ENCODE measurements at regions not wholly inside any gene's neighbourhood (a gene's known extent, or its start where the extent isn't known, plus 50 kb on each side); places are given as distances from the start of the nearest gene placed in this dataset.

DNA sequence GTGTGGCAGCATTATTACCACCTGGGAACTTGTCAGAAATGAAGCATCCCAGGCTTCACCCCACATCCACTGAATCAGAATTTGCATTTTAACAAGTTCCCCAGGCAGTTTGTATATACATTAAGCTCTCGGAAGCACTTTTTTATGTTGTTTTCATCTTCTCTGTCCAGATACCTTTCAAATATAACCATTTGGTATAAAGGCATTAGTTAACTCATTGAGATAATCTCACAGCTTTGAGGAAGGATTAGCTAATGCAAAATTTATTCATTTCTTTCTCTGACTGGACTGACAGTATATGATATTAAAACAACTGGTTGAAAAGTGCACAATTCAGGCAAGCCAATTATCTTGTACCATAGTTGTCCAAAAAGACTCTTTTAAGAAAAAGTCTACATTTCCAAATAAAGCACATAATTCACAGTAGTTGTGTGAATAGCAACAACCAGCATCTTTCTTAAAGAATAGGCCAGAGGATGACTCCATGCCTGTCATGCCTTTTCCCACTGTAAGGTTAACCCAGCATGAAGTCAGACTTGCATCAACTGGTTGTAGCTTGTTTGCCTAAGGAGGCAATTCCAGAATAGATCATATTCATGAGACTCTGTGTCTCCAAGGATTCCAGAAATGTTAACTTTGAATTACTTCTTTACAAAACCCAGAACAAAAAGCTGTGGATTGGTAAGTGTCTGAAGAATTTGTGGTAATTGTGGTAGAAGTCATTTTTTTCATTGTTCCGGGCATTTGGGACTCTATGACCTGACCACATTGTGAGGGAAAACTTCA is 254.3 kb upstream of the SESN3 start:
- H3K27me3 ChIP-seq (ENCODE audit: insufficient read depth, low read length, poor library complexity), result no peaks in the 10 kb centered on the region
- H3K4me3 ChIP-seq (ENCODE audit: low read depth in 1 of 2, low read length in 2 of 2), result no peak overlapping the region
- H3K4me1 ChIP-seq (ENCODE audit: insufficient read depth, low read length), result no peaks in the 10 kb centered on the region
- H3K27ac ChIP-seq (ENCODE audit: low read length), result no peak overlapping the region
- H3K79me2 ChIP-seq (ENCODE audit: insufficient read depth, low read length), result no peaks in the 10 kb centered on the region
- no peak overlapping the region for H3K9ac ChIP-seq (ENCODE audit: low read depth, low read length)
- ATAC-seq (ENCODE audit: insufficient read depth, low read depth), result no peak
- H3K36me3 ChIP-seq (ENCODE audit: insufficient read depth, low read length), result no peaks in the 10 kb centered on the region
- DNase-seq, result no peak
- H3K9me3 ChIP-seq (ENCODE audit: insufficient read depth, low read length, severe bottlenecking), result no peaks in the 10 kb centered on the region
- no peak for TF ChIP-seq EZH2 (IDR thresholded peaks at IDR 0.05; ENCODE audit: borderline replicate concordance, low read depth, low read length, severe bottlenecking)
- TF ChIP-seq, protein P1, sequence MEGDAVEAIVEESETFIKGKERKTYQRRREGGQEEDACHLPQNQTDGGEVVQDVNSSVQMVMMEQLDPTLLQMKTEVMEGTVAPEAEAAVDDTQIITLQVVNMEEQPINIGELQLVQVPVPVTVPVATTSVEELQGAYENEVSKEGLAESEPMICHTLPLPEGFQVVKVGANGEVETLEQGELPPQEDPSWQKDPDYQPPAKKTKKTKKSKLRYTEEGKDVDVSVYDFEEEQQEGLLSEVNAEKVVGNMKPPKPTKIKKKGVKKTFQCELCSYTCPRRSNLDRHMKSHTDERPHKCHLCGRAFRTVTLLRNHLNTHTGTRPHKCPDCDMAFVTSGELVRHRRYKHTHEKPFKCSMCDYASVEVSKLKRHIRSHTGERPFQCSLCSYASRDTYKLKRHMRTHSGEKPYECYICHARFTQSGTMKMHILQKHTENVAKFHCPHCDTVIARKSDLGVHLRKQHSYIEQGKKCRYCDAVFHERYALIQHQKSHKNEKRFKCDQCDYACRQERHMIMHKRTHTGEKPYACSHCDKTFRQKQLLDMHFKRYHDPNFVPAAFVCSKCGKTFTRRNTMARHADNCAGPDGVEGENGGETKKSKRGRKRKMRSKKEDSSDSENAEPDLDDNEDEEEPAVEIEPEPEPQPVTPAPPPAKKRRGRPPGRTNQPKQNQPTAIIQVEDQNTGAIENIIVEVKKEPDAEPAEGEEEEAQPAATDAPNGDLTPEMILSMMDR (IDR thresholded peaks at IDR 0.05; ENCODE audit: borderline replicate concordance, extremely low read depth, low read length, poor library complexity, severe bottlenecking), result no peak
- H4K20me1 ChIP-seq (ENCODE audit: insufficient read depth, low read length), result no peaks in the 10 kb centered on the region
- no peak overlapping the region for H3K4me2 ChIP-seq (ENCODE audit: insufficient read depth, low read length)
- H2AFZ ChIP-seq (ENCODE audit: low read depth, low read length), result no peak overlapping the region

DNA sequence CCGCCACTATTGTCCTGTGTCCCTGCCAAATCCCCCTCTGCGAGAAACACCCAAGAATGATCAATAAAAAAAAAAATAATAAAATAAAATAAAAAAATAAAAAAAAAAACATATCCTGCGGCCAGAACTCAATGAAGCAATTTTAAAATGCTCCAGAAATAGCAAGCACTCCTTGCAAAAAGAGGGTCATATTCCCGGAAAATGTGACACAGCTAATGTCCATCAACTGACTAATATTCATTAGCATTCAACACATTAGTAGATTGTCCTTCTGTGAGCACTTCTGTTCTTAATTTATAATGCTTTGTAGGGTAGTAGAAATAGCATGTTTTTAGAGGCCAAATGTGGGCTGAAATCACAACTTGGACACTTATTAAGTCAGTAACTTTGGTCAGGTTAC is 252.3 kb upstream of the SESN3 start:
- Histone ChIP-seq H3K9me3 (ENCODE audit: insufficient read depth, low read length, severe bottlenecking) (no peaks in the 10 kb centered on the region), H4K20me1 (ENCODE audit: insufficient read depth, low read length) (no peaks in the 10 kb centered on the region), H3K27ac (ENCODE audit: low read length) (no peak overlapping the region), H3K79me2 (ENCODE audit: insufficient read depth, low read length) (no peaks in the 10 kb centered on the region), H3K9ac (ENCODE audit: low read depth, low read length) (no peak overlapping the region), H3K4me1 (ENCODE audit: insufficient read depth, low read length) (no peaks in the 10 kb centered on the region), H3K27me3 (ENCODE audit: insufficient read depth, low read length, poor library complexity) (no peaks in the 10 kb centered on the region), H3K4me3 (ENCODE audit: low read depth in 1 of 2, low read length in 2 of 2) (no peak overlapping the region), H3K4me2 (ENCODE audit: insufficient read depth, low read length) (no peak overlapping the region), H3K36me3 (ENCODE audit: insufficient read depth, low read length) (no peaks in the 10 kb centered on the region), H2AFZ (ENCODE audit: low read depth, low read length) (no peak overlapping the region)
- DNase-seq (no peak), ATAC-seq (ENCODE audit: insufficient read depth, low read depth) (no peak)
- TF ChIP-seq EZH2 (IDR thresholded peaks at IDR 0.05; ENCODE audit: borderline replicate concordance, low read depth, low read length, severe bottlenecking), result no peak
- TF ChIP-seq, protein P1 (IDR thresholded peaks at IDR 0.05; ENCODE audit: borderline replicate concordance, extremely low read depth, low read length, poor library complexity, severe bottlenecking), result no peak

DNA sequence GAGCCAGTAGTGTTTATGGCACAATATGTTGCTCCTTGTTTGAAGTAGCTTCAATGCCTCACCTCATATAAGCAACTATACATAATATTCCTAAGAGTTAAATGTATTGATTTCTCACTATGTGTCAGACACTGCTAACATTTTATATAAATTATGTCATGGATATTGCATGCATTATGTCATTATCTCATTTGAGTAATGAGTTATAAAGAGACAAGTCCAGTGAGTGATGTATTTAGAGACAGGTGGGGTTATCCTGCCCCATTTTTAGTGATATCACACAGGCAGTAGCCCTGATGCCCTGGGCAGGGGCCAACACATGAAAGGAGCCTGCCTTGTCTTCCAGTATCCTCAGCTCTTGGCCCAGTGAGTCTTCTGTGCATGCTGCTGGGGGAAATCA is 247.0 kb upstream of the SESN3 start:
- Histone ChIP-seq H3K4me1 (ENCODE audit: insufficient read depth, low read length) (no peaks in the 10 kb centered on the region), H3K36me3 (ENCODE audit: insufficient read depth, low read length) (no peaks in the 10 kb centered on the region), H3K4me2 (ENCODE audit: insufficient read depth, low read length) (no peak overlapping the region), H4K20me1 (ENCODE audit: insufficient read depth, low read length) (no peaks in the 10 kb centered on the region), H3K79me2 (ENCODE audit: insufficient read depth, low read length) (no peaks in the 10 kb centered on the region), H3K4me3 (ENCODE audit: low read depth in 1 of 2, low read length in 2 of 2) (no peak overlapping the region), H2AFZ (ENCODE audit: low read depth, low read length) (no peak overlapping the region), H3K9me3 (ENCODE audit: insufficient read depth, low read length, severe bottlenecking) (no peaks in the 10 kb centered on the region), H3K27me3 (ENCODE audit: insufficient read depth, low read length, poor library complexity) (no peaks in the 10 kb centered on the region), H3K27ac (ENCODE audit: low read length) (no peak overlapping the region), H3K9ac (ENCODE audit: low read depth, low read length) (no peak overlapping the region)
- no peak for DNase-seq
- no peak for ATAC-seq (ENCODE audit: insufficient read depth, low read depth)
- no peak for TF ChIP-seq EZH2 (IDR thresholded peaks at IDR 0.05; ENCODE audit: borderline replicate concordance, low read depth, low read length, severe bottlenecking)
- TF ChIP-seq, protein P1 (IDR thresholded peaks at IDR 0.05; ENCODE audit: borderline replicate concordance, extremely low read depth, low read length, poor library complexity, severe bottlenecking), result no peak

All from DND-41 (cell line).